ENCODE measurements at regions not wholly inside any gene's neighbourhood (a gene's known extent, or its start where the extent isn't known, plus 50 kb on each side); places are given as distances from the start of the nearest gene placed in this dataset.
A peak's percentile ranks its signal among the peaks of the same experiment; 100 is the strongest.
"Not testable (repeated sequence)": the region's sequence is repeated elsewhere in the genome, so short reads cannot be mapped to it uniquely, and the experiment has no call there.

DNA sequence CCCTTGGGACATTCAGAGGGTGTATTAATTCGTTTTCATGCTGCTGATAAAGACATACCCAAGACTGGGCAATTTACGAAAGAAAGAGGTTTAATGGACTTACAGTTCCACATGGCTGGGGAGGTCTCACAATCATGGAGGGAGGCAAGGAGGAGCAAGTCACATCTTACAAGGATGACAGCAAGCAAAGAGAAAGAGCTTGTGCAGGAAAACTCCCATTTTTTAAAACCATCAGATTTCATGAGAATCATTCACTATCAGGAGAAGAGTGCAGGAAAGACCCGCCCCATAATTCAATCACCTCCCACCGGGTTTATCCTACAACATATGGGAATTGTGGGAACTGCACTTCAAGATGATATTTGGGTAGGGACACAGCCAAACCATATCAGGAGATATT is 367.1 kb upstream of the SLC35B3 start:
- H3K27ac Mint-ChIP-seq, CTCF ChIA-PET, H3K27me3 Mint-ChIP-seq, H3K9me3 Mint-ChIP-seq, H3K4me3 Mint-ChIP-seq, H3K4me1 Mint-ChIP-seq, DNase-seq, H3K36me3 Mint-ChIP-seq: not testable (repeated sequence)

GRCh38 chr6:8794420-8794819 is 359.1 kb upstream of the SLC35B3 start:
- no peak overlapping the region for H3K4me3 Mint-ChIP-seq
- CTCF ChIA-PET = no interaction called here
- H3K27me3 Mint-ChIP-seq = no peaks in the 10 kb centered on the region
- H3K27ac Mint-ChIP-seq = no peak overlapping the region
- H3K4me1 Mint-ChIP-seq = no peaks in the 10 kb centered on the region
- no peak for DNase-seq
- no peaks in the 10 kb centered on the region for H3K36me3 Mint-ChIP-seq
- peaks cover 11% of the 10 kb centered on the region for H3K9me3 Mint-ChIP-seq

DNA sequence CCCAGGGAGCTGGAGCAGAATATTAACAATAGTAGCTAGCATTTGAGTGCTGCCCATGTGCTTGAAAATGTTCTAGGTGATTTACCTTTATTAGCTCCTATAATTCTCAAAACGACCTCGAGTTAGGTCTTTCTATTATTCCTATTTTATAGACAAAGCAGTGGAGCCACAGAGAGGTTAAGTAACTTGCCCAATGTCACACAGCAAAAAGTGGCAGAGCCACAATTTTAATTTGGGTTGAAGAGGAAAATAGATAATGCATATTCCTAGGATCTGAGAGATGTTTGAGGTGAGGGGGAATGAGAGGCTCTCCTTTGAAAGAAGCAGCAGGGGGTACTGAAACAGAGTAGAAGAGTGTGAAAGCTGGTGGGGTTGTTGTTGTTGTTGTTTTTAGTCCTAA is 354.5 kb upstream of the SLC35B3 start:
- H3K4me1 Mint-ChIP-seq = no peaks in the 10 kb centered on the region
- H3K36me3 Mint-ChIP-seq = no peaks in the 10 kb centered on the region
- H3K27me3 Mint-ChIP-seq = no peaks in the 10 kb centered on the region
- peaks cover 14% of the 10 kb centered on the region for H3K9me3 Mint-ChIP-seq
- no peak overlapping the region for H3K4me3 Mint-ChIP-seq
- no peak overlapping the region for H3K27ac Mint-ChIP-seq
- CTCF ChIA-PET = no interaction called here
- DNase-seq = no peak

GRCh38 chr6:8785223-8785622 is 349.9 kb upstream of the SLC35B3 start:
- H3K4me3 Mint-ChIP-seq = no peak overlapping the region
- H3K36me3 Mint-ChIP-seq = no peaks in the 10 kb centered on the region
- H3K27me3 Mint-ChIP-seq = no peaks in the 10 kb centered on the region
- no peak overlapping the region for H3K27ac Mint-ChIP-seq
- DNase-seq = no peak
- CTCF ChIA-PET = no interaction called here
- H3K9me3 Mint-ChIP-seq = peaks cover 12% of the 10 kb centered on the region
- H3K4me1 Mint-ChIP-seq = no peaks in the 10 kb centered on the region

DNA sequence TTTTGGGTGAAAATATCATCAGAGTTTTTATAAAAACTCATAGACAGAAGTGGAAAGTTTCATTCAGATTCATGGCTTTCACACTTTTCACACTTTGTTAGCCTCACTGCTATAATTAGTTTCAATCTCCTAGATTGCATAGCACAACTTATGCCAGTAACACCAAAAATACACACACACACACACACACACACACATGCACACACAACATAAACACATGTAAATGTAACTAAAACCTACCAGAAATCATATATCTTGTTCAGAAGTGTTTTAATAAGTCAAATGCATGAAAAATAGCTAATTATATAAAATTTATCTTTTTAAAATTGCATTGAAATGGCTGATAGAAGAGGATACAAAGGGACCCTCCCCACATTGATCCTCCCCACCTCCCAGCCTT is 347.8 kb upstream of the SLC35B3 start:
- no peak overlapping the region for H3K27ac Mint-ChIP-seq

DNA sequence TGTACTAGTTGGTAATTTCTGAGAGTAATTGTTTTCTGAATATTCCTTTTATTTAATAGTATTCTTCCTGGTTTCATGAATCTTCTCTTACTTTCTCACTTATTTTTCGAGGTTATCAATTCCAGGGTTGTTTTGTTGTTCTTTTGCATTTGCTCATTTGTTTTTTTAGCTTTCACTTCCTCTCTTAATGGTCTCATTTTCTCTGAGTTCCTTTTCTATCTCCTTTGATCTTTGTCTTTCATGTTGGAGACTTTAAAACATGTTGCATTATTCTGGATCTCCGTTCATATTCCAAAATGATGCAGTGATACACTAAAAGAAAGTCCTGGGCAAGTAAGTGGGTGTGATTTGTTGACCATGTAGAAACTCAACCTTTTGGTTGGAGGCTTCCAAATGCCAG is 345.3 kb upstream of the SLC35B3 start:
- Mint-ChIP-seq H3K4me1 (no peaks in the 10 kb centered on the region), H3K36me3 (no peaks in the 10 kb centered on the region), H3K27ac (no peak overlapping the region), H3K9me3 (peaks cover 10% of the 10 kb centered on the region), H3K4me3 (no peak overlapping the region), H3K27me3 (no peaks in the 10 kb centered on the region)
- CTCF ChIA-PET = no interaction called here
- no peak for DNase-seq

More for the DNA sequence above, 347.8 kb upstream of the SLC35B3 start:
- CTCF ChIA-PET = no interaction called here
- Mint-ChIP-seq H3K36me3 (no peaks in the 10 kb centered on the region), H3K9me3 (peaks cover 8% of the 10 kb centered on the region), H3K4me1 (no peaks in the 10 kb centered on the region), H3K27me3 (no peaks in the 10 kb centered on the region), H3K4me3 (no peak overlapping the region)
- no peak for DNase-seq

DNA sequence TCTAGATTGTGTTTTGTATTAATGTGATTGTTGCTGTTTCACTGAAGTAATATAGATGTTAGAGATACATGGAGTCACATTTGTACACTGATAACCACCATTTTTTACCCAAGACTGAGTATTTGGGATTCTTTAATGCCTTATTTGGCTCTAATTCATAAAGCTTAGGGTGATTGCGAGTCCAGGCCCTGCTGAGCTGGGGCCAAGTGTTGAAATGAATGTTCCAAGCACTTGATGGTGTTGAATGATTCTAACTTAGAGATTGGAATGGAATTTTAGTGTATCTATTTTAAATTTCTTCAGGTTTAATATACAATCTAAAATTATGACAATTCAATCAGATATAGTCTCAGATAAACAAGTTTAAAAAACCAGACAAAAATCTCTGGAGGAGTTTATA is 329.4 kb upstream of the SLC35B3 start:
- no peaks in the 10 kb centered on the region for H3K4me1 Mint-ChIP-seq
- CTCF ChIA-PET = no interaction called here
- no peaks in the 10 kb centered on the region for H3K9me3 Mint-ChIP-seq
- H3K4me3 Mint-ChIP-seq = no peak overlapping the region
- H3K36me3 Mint-ChIP-seq = no peaks in the 10 kb centered on the region
- DNase-seq = no peak
- H3K27ac Mint-ChIP-seq = no peak overlapping the region
- no peaks in the 10 kb centered on the region for H3K27me3 Mint-ChIP-seq

GRCh38 chr6:8760951-8761350 is 325.6 kb upstream of the SLC35B3 start:
- no peak overlapping the region for H3K27ac Mint-ChIP-seq
- DNase-seq = no peak
- CTCF ChIA-PET = no interaction called here
- no peak overlapping the region for H3K4me3 Mint-ChIP-seq
- H3K27me3 Mint-ChIP-seq = no peaks in the 10 kb centered on the region
- no peaks in the 10 kb centered on the region for H3K36me3 Mint-ChIP-seq
- H3K4me1 Mint-ChIP-seq = no peaks in the 10 kb centered on the region
- H3K9me3 Mint-ChIP-seq = peaks cover 4% of the 10 kb centered on the region

DNA sequence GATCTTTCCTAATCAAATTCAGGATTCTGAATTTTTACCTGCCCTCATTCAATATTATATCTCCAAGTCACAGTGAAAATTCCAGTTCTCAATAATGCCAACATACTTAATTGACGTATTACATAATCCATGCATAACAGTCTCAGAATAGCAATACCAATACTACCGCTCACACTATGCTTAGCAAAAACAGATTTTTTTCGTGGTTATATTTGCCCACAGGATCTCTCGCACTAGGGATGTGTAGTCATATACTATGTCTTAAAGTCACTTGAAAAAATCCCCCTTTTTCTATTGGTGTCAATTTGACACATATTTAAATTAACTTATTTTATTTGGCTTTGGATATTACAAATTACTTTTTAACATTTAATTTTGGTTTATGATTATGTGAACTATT is 323.1 kb upstream of the SLC35B3 start:
- H3K9me3 Mint-ChIP-seq = peaks cover 4% of the 10 kb centered on the region
- DNase-seq = no peak
- CTCF ChIA-PET = no interaction called here
- H3K36me3 Mint-ChIP-seq = no peaks in the 10 kb centered on the region
- no peak overlapping the region for H3K27ac Mint-ChIP-seq
- H3K4me1 Mint-ChIP-seq = no peaks in the 10 kb centered on the region
- no peaks in the 10 kb centered on the region for H3K27me3 Mint-ChIP-seq
- no peak overlapping the region for H3K4me3 Mint-ChIP-seq

GRCh38 chr6:8750627-8751026 is 315.3 kb upstream of the SLC35B3 start:
- Mint-ChIP-seq H3K4me1 (no peaks in the 10 kb centered on the region), H3K9me3 (no peaks in the 10 kb centered on the region), H3K27ac (no peak overlapping the region), H3K36me3 (no peaks in the 10 kb centered on the region), H3K4me3 (no peak overlapping the region), H3K27me3 (no peaks in the 10 kb centered on the region)
- DNase-seq = no peak
- CTCF ChIA-PET = no interaction called here

GRCh38 chr6:8749465-8749864 is 314.1 kb upstream of the SLC35B3 start:
- no peaks in the 10 kb centered on the region for H3K4me1 Mint-ChIP-seq
- no peak overlapping the region for H3K27ac Mint-ChIP-seq
- H3K9me3 Mint-ChIP-seq = no peaks in the 10 kb centered on the region
- H3K36me3 Mint-ChIP-seq = no peaks in the 10 kb centered on the region
- H3K4me3 Mint-ChIP-seq = no peak overlapping the region
- no peaks in the 10 kb centered on the region for H3K27me3 Mint-ChIP-seq
- CTCF ChIA-PET = no interaction called here
- no peak for DNase-seq

DNA sequence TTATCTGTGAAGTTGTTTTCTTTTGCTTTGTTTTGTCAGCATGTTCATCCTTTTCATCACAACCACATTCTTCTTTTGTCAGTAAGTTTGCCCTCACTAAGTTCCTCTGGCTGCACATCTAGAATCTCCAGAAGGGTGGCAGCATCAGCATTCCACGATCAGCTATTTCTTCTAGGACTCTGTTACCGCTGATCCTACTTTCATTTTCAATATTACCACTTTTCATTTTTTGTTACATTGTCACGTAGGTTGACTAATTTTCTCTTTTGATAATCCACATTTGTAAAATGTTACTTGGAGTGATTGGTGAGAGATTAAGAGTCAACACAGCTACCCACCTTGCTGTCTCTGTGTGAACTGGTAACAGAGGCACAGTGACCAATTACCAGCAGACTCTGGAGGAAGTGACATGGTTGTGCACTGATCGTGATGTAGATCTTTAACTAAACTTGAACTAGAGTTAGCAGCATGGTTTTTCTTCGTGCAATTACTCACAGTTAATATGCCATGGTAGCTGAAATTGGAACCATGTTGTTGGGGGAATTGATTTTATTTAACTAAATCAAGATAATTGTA is 307.9 kb upstream of the SLC35B3 start:
- no peaks in the 10 kb centered on the region for H3K4me1 Mint-ChIP-seq
- DNase-seq = no peak
- CTCF ChIA-PET = no interaction called here

GRCh38 chr6:8739454-8739853 is 304.1 kb upstream of the SLC35B3 start:
- CTCF ChIA-PET = no interaction called here
- Mint-ChIP-seq H3K4me3 (no peak overlapping the region), H3K9me3 (peaks cover 2% of the 10 kb centered on the region), H3K27ac (no peak overlapping the region), H3K4me1 (no peaks in the 10 kb centered on the region), H3K36me3 (no peaks in the 10 kb centered on the region), H3K27me3 (no peaks in the 10 kb centered on the region)
- DNase-seq = no peak

More for the DNA sequence above, 307.9 kb upstream of the SLC35B3 start:
- Mint-ChIP-seq H3K36me3 (no peaks in the 10 kb centered on the region), H3K27ac (no peak overlapping the region), H3K27me3 (no peaks in the 10 kb centered on the region), H3K4me3 (peak overlapping the region; percentile 65), H3K9me3 (peaks cover 2% of the 10 kb centered on the region)

DNA sequence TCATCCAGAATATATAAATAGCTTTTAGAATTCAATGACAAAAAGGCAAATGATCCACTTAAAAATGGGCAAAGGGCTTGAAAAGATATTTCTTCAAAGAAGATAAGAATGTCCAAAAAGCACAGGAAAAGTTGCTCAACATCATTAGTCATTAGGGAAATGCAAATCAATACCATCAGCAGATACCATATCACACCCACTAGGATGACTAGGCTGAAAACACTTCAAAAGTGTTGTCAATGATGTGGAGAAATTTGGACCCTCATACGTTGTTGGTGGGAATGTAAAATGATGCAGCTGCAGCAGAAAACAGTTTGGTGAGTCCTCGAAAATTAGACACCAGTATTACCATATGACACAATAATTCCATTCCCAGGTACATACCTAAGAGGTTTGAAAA is 303.6 kb upstream of the SLC35B3 start:
- CTCF ChIA-PET = no interaction called here
- Mint-ChIP-seq H3K9me3 (peaks cover 2% of the 10 kb centered on the region), H3K36me3 (no peaks in the 10 kb centered on the region), H3K4me1 (no peaks in the 10 kb centered on the region), H3K27ac (no peak overlapping the region), H3K4me3 (no peak overlapping the region), H3K27me3 (no peaks in the 10 kb centered on the region)
- DNase-seq = no peak

DNA sequence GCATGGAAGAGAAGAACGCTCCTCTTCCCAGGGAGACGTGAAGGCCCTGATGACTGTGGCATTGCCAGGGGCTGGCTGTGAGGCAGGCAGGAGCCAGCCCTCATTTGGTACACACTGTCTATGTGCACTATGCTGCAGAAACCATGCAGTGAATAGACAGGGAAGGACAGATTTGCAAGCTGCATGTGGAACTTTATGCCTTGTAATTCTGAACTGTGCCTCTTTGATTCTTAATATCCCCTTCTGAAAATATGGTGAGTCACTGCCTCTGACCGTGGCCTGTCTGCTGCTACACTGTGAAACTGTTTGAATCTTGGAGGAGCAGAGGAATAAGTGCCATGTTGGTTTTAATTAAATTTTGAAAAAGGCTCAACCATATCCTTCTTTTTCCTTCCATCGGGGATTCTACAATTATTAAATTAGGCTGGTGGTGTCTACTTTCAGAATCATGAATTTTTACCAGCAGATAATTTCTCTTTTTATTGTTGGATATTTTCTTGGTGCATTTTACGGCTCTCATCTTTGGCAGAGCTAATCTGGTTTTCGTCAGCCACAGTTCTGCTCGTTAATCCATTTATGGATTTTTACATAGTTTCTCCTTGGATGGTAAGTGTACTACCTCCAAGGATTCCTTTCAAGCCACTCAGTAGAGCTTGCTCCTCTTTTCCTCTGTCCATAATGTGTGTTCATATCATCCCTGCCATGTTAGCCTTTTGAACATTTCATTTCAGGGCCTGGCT is 301.0 kb upstream of the SLC35B3 start:
- H3K27ac Mint-ChIP-seq = no peak overlapping the region

More for the DNA sequence above, 301.0 kb upstream of the SLC35B3 start:
- no peaks in the 10 kb centered on the region for H3K27me3 Mint-ChIP-seq
- no peaks in the 10 kb centered on the region for H3K4me1 Mint-ChIP-seq
- H3K36me3 Mint-ChIP-seq = no peaks in the 10 kb centered on the region
- CTCF ChIA-PET = no interaction called here
- H3K9me3 Mint-ChIP-seq = peaks cover 2% of the 10 kb centered on the region
- DNase-seq = no peak
- no peak overlapping the region for H3K4me3 Mint-ChIP-seq
